ENCODE measurements at regions not wholly inside any gene's neighbourhood (a gene's known extent, or its start where the extent isn't known, plus 50 kb on each side); places are given as distances from the start of the nearest gene placed in this dataset.

DNA sequence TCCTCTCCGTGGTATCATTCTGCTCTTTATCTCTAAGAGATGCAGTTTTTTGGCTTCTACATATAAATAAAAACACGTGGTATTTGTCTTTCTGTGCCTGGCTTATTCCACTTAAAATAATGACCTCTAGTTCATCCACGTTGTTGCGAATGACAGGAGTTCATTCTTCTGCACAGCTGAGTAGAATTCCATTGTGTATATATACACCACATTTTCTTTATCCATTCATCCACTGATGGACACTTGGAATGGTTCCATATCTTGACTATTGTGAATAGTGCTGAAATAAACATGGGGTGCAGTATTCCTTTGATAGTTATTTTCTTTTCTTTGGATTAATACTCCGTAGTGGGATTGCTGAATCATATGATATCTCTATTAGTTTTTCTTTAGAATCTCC, 262.3 kb downstream of the SOX11 start:
- Mint-ChIP-seq H3K27me3 (ENCODE audit: low read depth) (no peaks in the 10 kb centered on the region), H3K4me3 (no peak overlapping the region), H3K9me3 (peaks cover 0 to 2% of the 10 kb centered on the region in 2 experiments; a peak in 1 of 5 replicates), H3K36me3 (ENCODE audit: insufficient read depth in 1 of 3, low read depth in 3 of 3) (no peaks in the 10 kb centered on the region), H3K27ac (no peak overlapping the region), H3K4me1 (peaks cover 0 to 2% of the 10 kb centered on the region in 2 experiments; a peak in 2 of 4 replicates)
- no peak overlapping the region for H3K18ac ChIP-seq (ENCODE audit: insufficient read length, low read depth, low read length)
- H4K20me1 ChIP-seq (ENCODE audit: control insufficient read depth, insufficient read depth, insufficient read length): no peaks in the 10 kb centered on the region
- TF ChIP-seq, protein P1, sequence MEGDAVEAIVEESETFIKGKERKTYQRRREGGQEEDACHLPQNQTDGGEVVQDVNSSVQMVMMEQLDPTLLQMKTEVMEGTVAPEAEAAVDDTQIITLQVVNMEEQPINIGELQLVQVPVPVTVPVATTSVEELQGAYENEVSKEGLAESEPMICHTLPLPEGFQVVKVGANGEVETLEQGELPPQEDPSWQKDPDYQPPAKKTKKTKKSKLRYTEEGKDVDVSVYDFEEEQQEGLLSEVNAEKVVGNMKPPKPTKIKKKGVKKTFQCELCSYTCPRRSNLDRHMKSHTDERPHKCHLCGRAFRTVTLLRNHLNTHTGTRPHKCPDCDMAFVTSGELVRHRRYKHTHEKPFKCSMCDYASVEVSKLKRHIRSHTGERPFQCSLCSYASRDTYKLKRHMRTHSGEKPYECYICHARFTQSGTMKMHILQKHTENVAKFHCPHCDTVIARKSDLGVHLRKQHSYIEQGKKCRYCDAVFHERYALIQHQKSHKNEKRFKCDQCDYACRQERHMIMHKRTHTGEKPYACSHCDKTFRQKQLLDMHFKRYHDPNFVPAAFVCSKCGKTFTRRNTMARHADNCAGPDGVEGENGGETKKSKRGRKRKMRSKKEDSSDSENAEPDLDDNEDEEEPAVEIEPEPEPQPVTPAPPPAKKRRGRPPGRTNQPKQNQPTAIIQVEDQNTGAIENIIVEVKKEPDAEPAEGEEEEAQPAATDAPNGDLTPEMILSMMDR (conservative IDR thresholded peaks at IDR 0.05): no peak
- H3K79me2 ChIP-seq (ENCODE audit: insufficient read depth, low read length): no peaks in the 10 kb centered on the region
- H3T11ph ChIP-seq (ENCODE audit: low read length): no peak overlapping the region
- H3K4ac ChIP-seq (ENCODE audit: low read depth, low read length): no peak overlapping the region
- no peak overlapping the region for H2BK5ac ChIP-seq (ENCODE audit: insufficient read length, low read length)
- H3K4me2 ChIP-seq (ENCODE audit: insufficient read depth, insufficient read length, low read length): no peak overlapping the region
- DNase-seq: no peak
- H3K27ac ChIP-seq (ENCODE audit: insufficient read length, low read depth, low read length): no peak overlapping the region
- no CpG with 5 or more reads among the region's 5 CpGs for WGBS (ENCODE audit: extremely low coverage, insufficient read length, low lambda C conversion rate)
- H3K9ac ChIP-seq (ENCODE audit: extremely low read depth, insufficient read length, low read length): no peak overlapping the region
- H3K14ac ChIP-seq (ENCODE audit: insufficient read depth, low read length): no peak overlapping the region
- H3K9me3 ChIP-seq (ENCODE audit: control insufficient read depth, low read depth, low read length): no peaks in the 10 kb centered on the region
- no peaks in the 10 kb centered on the region for H3K4me1 ChIP-seq (ENCODE audit: insufficient read depth, low read length)
- no peak overlapping the region for H2BK12ac ChIP-seq (ENCODE audit: insufficient read length, low read depth, low read length)
- no peak overlapping the region for H4K5ac ChIP-seq (ENCODE audit: insufficient read length, low read depth, low read length)
- H4K91ac ChIP-seq (ENCODE audit: insufficient read length, low read depth, low read length): no peak overlapping the region
- no peak overlapping the region for H2BK20ac ChIP-seq (ENCODE audit: low read depth, low read length, poor library complexity, severe bottlenecking)
- H2AK5ac ChIP-seq (ENCODE audit: insufficient read length, low read length): no peak overlapping the region
- H3K23me2 ChIP-seq (ENCODE audit: insufficient read length, low read depth, low read length, poor library complexity, severe bottlenecking): no peaks in the 10 kb centered on the region
- H2BK120ac ChIP-seq (ENCODE audit: low read depth, low read length, poor library complexity, severe bottlenecking): no peak overlapping the region
- no peak overlapping the region for H4K8ac ChIP-seq (replicated peaks; ENCODE audit: insufficient read length, low read depth, low read length)
- no peak overlapping the region for H2AFZ ChIP-seq (ENCODE audit: low read length)
- no peaks in the 10 kb centered on the region for H3K79me1 ChIP-seq (ENCODE audit: insufficient read depth, low read depth, low read length, poor library complexity, severe bottlenecking)
- H3K27me3 ChIP-seq (ENCODE audit: insufficient read depth, low read length): no peaks in the 10 kb centered on the region
- H3K23ac ChIP-seq (ENCODE audit: insufficient read length, low read depth, low read length): no peak overlapping the region
- no peak overlapping the region for H2BK15ac ChIP-seq (ENCODE audit: low read depth, low read length)
- no peak overlapping the region for H3K56ac ChIP-seq (ENCODE audit: insufficient read length, low read depth, low read length)

Data from H9 (cell line).